Occipital lobe (tissue), 1 donor: ENCODE measurements at regions not wholly inside any gene's neighbourhood (a gene's known extent, or its start where the extent isn't known, plus 50 kb on each side); places are given as distances from the start of the nearest gene placed in this dataset.

Experiments
- DNase-seq: peaks from one replicate; lab custom pipeline; 2025; lab: John Stamatoyannopoulos, UW

GRCh38 chr2:155176345-155176744 lies 477.9 kb downstream of the KCNJ3 start:
- no peak for DNase-seq

GRCh38 chr2:155169317-155169716 lies 470.8 kb downstream of the KCNJ3 start:
- no peak for DNase-seq

GRCh38 chr2:155162494-155162893 lies 464.0 kb downstream of the KCNJ3 start:
- no peak for DNase-seq

GRCh38 chr2:155161314-155161713 lies 462.8 kb downstream of the KCNJ3 start:
- no peak for DNase-seq

- no peak for DNase-seq
Measured at GRCh38 chr2:155157711-155158110, 459.2 kb downstream of the KCNJ3 start.

GRCh38 chr2:155157065-155157464 lies 458.6 kb downstream of the KCNJ3 start:
- DNase-seq = no peak

GRCh38 chr2:155151945-155152344 lies 453.4 kb downstream of the KCNJ3 start:
- DNase-seq = no peak

GRCh38 chr2:155151472-155151871 lies 453.0 kb downstream of the KCNJ3 start:
- DNase-seq = no peak

GRCh38 chr2:155145758-155146229 lies 447.3 kb downstream of the KCNJ3 start:
- no peak for DNase-seq

- no peak for DNase-seq
Measured at GRCh38 chr2:155141418-155141817, 442.9 kb downstream of the KCNJ3 start.

GRCh38 chr2:155125585-155126230 lies 427.2 kb downstream of the KCNJ3 start:
- DNase-seq = no peak

GRCh38 chr2:155115846-155116245 lies 417.4 kb downstream of the KCNJ3 start:
- no peak for DNase-seq

GRCh38 chr2:155111070-155111469 lies 412.6 kb downstream of the KCNJ3 start:
- no peak for DNase-seq

- DNase-seq = no peak
Measured at GRCh38 chr2:155109527-155109926, 411.0 kb downstream of the KCNJ3 start.

- DNase-seq = no peak
Measured at GRCh38 chr2:155100261-155100660, 401.8 kb downstream of the KCNJ3 start.

GRCh38 chr2:155099784-155100183 lies 401.3 kb downstream of the KCNJ3 start:
- DNase-seq = no peak

GRCh38 chr2:155095613-155096012 lies 397.1 kb downstream of the KCNJ3 start:
- DNase-seq = no peak

GRCh38 chr2:155080373-155080772 lies 381.9 kb downstream of the KCNJ3 start:
- DNase-seq = no peak

GRCh38 chr2:155070489-155070888 lies 372.0 kb downstream of the KCNJ3 start:
- DNase-seq = no peak

- DNase-seq = no peak
Measured at GRCh38 chr2:155062922-155063258, 364.4 kb downstream of the KCNJ3 start.

GRCh38 chr2:155062250-155062921 lies 363.9 kb downstream of the KCNJ3 start:
- no peak for DNase-seq

- DNase-seq = no peak
Measured at GRCh38 chr2:155060896-155061295, 362.4 kb downstream of the KCNJ3 start.

- DNase-seq = no peak
Measured at GRCh38 chr2:155054712-155055111, 356.2 kb downstream of the KCNJ3 start.
